Coronary artery (tissue), 2 donors: ENCODE measurements at regions not wholly inside any gene's neighbourhood (a gene's known extent, or its start where the extent isn't known, plus 50 kb on each side); places are given as distances from the start of the nearest gene placed in this dataset.

Experiments
- DNase-seq: peaks from one replicate; pipeline ENCODE4 v3.0.0-alpha.2; 2017; ENCODE audit warnings: low spot score
- H3K27ac ChIP-seq, 2 donors: fragments of 200-600 bp; sonication (generic); one replicate each; pipeline ENCODE4 v1.5.1; 2016 to 2019
- H3K4me3 ChIP-seq: fragments of 200-600 bp; sonication (generic); 2 replicates; pipeline ENCODE4 v1.5.1; 2016; ENCODE audit warnings: mild to moderate bottlenecking, moderate library complexity
- CTCF ChIP-seq: fragments of 200-600 bp; sonication (generic); IDR thresholded peaks from one replicate; pipeline ENCODE4 v1.5.1; 2019; ENCODE audit warnings: antibody characterized with exemption

- Histone ChIP-seq H3K4me3 (no peak overlapping the region), H3K27ac (no peak overlapping the region)
- DNase-seq, result no peak
- TF ChIP-seq CTCF, result no peak
Observed at GRCh38 chr2:70014959-70015358, 53.5 kb upstream of the ASPRV1 start.

- no peak for DNase-seq
- TF ChIP-seq CTCF, result no peak
- H3K27ac ChIP-seq, result no peak overlapping the region
Observed at GRCh38 chr2:70012887-70013286, 51.5 kb upstream of the ASPRV1 start.

GRCh38 chr2:70011786-70012185 is 50.4 kb upstream of the ASPRV1 start:
- TF ChIP-seq CTCF, result no peak
- H3K27ac ChIP-seq, result no peak overlapping the region
- no peak for DNase-seq
- H3K4me3 ChIP-seq, result no peak overlapping the region

More at GRCh38 chr2:70012887-70013286, 51.5 kb upstream of the ASPRV1 start:
- no peak overlapping the region for H3K4me3 ChIP-seq

GRCh38 chr2:70011335-70011734 is 49.9 kb upstream of the ASPRV1 start:
- no peak overlapping the region for H3K4me3 ChIP-seq
- no peak overlapping the region for H3K27ac ChIP-seq
- DNase-seq, result no peak
- no peak for TF ChIP-seq CTCF
